ENCODE measurements at regions not wholly inside any gene's neighbourhood (a gene's known extent, or its start where the extent isn't known, plus 50 kb on each side); places are given as distances from the start of the nearest gene placed in this dataset.
A peak's percentile ranks its signal among the peaks of the same experiment; 100 is the strongest.

DNA sequence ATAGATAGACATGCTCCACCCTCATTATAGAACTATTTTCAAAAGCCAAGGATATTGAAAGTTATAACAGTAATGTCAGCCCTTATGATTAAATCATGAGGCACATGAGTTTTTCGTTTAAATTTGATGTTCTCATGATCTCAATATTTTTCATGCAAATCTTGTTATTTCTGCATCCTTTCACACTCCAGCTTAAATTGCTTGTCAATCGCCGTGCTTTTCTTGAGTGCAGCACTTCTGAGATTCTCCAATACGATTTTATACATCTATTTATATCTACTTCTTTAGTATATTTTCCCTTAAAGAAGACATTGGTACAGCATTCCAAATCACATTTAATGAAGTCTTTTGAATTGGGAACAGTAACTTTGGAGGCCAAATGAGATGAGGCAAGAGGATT lies 171.2 kb upstream of the GBE1 start:
- DNase-seq: no peak

DNA sequence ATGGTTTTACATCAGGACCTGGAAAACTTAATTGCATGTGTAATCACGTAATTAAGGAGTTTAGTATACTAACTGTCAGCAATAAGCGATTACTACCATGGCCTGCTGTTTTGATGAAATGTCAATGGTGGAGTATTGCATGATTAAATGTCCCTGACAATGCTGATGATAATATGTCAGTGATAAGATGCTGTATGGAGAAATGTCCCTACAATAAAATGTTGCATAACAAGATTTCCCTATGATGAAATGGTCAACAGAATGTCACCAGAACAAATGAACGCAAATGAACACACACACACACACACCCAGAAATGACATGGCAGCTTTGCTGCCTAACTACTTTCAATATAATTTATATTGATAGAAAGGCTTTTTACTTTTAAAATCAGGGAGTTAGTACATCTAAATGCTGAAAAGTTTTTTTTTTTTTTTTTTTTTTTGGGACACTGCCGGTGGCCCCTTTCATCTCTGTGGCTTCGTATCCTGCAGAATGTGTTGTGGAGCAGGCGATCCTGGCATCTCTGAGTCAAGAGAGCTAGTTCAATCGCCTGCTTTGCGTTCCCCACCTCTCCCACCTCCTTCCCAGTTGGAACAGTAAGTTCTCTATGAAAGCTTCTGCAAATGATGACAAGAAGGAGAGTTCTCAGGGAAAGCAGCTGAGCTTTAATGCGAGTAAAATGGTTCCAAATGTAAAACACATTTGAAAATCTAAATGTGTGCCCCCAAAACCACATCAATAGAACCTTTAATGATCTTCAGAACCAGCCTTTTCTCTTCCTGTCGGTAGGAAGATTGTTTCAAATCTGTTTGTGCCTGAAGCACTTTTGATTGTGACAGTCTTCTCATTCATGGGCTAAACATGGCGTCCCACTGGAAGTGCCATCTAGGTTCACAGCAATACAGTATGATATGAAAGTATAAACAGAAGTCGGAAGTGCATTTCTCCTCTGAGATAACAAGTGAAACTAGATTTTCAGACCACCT lies 170.1 kb upstream of the GBE1 start:
- DNase-seq: no peak

DNA sequence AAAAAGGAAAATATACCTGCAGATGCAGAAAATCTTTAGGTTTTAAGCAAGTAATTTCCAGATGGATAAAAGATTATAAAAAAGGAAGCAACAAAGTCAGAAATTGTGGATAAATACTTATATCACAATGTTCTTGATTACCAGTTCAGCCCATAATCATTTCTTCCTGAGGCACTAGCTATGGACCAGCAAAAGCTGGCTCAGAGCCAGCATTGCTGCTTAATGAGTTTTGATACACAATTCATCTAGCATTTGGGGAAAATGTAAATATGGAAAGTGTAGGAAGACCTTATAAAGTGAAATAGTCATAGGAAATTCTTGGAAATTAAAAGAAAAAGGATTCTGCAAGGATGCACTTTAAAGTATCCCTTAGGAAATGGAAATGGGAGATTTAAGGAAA lies 168.3 kb upstream of the GBE1 start:
- DNase-seq: no peak

DNA sequence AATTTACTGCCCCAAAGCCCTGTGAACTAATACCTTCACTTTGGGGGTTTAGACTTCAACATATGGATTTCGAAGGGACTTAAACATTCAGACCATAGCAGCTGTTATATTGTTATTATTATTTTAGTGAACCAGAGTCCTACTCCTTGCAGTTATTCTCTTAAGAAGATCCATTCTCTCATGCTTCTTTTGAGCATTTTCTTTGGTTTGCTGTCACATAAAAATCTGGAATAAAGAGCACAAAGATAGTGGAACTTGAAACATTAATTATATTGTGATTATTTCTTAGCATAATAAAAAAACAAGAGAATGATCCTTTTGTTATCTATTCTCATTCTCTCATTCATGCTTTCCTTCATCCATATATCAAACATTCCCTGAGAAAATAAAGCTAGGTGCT lies 166.4 kb upstream of the GBE1 start:
- DNase-seq: no peak

DNA sequence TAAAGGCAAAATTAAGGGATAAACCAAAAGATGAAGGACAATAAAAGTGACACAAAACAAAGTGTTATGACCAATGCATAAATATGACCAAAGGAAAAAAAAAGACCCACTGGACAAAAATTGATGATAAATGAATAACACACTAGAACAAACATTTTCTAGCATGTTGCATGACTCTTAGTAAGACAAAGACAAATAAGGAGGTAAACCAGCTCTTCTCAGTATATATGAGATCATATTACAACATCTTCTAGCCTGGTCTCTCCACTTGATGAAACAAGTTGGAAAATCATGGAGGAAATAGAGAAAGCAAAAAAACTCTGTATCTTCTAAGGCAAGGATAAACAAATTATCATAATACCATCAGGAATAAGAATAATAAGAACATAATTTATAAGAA lies 163.9 kb upstream of the GBE1 start:
- no peak for DNase-seq

DNA sequence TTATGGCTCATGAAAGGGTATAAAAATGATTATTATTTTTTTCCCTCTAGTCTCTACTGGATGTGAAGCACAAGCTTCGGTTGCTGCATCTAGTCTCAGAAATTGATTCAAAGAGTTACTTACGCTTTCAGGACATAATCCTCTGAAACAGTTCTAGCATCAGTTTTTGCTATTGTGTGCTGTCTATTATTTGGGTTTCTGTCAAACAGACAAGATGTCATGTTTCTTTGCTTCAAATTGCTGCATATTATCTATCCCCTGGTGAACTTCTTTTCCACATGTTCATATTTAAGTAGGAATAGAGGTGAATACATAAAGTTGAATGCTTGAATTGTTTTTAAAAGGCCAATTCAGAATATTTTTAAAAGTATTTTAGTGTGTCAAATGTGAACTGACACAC lies 161.6 kb upstream of the GBE1 start:
- DNase-seq: no peak

DNA sequence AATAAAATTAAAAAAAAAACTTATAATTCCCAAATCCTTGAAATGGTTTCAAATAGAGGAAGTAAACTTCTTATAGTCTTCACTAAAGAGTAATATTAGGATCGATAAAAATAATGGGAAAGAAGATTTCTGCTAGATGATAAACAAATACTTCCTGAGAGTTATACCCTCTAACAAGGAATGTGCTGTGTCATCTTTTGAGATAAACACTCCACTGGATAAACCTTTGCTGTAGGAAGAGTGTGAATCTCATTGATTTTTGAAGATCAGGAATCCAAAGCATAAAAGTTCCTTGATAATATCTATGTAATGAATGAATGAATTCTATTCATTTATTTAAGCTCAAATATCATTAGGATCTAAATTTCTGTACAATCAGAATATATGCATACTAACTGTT lies 161.0 kb upstream of the GBE1 start:
- no peak for DNase-seq

DNA sequence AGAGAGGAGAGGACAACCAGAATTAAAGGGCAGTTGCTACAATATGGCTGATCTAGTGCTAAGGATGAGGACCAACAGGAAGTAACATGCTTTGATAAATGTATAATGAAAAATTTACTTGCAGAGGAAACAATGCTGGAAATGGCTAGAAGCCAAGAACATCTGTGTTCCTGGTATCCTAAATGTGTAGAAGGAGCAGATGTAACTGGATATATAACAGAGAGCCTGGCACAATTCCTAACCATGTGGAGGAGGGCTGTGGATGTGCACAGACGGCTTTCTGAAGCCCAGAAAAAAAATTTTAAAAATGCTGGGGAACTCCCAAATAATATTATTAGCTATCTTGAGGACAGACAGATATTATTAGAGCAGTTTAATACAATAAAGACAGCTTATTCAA lies 159.4 kb upstream of the GBE1 start:
- DNase-seq: no peak

DNA sequence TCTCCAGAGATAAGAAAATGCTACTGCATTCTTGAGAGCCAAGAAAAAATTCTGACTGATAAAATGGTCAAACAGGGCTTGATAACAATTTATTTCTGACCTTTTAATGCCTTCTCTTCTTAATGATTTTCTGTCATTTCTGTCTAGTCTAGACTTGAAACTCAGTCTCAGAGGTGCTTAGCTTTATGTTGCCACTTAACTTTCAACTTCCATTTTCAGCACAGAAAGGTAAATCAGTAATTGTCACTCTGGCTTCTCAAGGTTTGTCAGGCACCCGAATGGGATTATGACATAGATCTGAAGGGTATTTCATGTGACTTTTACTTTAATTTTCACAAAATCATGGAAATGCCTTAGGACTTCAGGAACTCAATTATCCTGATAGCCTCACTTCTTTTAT lies 155.4 kb upstream of the GBE1 start:
- DNase-seq: no peak

DNA sequence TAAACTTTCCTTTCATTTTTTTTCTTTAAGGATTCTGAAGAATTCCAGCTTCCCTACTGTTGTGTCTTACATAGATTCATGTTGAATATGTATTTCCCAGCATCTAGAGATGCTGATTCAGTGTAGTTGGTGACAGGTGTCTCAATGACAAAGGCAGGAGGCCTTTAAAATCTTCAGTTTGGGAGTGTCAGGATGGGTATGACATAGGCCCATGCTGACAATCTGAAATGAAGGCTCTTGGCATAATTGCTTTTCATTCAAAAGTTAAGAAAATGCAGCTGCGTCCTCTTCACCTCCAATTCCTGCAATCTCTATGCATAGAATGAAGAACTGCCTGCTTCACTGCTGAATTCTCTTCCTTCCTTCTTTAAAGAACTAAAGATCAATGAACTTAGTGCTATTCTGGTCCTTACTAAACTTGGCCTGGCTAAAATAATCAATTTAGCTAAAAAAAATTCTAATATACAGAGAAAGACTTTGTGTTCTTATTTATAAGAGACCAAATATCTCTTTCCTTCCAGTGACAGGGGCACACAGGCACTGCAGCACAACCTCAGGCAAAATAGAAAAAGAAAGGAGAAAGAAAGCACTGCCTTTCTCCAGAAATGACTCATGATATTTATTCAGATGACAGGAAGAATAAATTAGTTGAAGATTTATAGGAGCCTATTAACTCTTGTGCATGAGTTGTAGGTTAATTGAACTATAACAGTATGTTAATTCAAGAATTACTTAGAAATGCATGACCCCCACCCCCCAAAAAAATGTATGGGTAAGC lies 152.6 kb upstream of the GBE1 start:
- no peak for DNase-seq

DNA sequence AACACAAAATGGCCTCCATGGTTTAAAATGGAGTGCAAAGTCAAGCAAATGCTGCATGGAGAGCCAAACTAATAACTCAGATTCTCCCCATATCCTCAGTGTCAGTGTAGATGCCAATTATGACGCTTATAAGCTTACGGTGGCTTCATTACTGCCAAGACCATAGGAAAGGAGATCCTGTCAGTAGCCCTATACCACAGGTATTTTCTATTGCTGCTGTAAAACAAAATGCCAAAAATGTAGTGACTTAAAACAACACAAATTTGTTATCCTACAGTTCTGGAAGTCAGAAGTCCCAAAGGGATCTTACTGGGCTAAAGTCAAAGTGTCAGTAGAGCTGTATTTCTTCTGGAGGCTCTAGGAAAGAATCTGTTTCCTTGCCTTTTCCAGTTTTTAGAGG lies 149.8 kb upstream of the GBE1 start:
- no peak for DNase-seq

DNA sequence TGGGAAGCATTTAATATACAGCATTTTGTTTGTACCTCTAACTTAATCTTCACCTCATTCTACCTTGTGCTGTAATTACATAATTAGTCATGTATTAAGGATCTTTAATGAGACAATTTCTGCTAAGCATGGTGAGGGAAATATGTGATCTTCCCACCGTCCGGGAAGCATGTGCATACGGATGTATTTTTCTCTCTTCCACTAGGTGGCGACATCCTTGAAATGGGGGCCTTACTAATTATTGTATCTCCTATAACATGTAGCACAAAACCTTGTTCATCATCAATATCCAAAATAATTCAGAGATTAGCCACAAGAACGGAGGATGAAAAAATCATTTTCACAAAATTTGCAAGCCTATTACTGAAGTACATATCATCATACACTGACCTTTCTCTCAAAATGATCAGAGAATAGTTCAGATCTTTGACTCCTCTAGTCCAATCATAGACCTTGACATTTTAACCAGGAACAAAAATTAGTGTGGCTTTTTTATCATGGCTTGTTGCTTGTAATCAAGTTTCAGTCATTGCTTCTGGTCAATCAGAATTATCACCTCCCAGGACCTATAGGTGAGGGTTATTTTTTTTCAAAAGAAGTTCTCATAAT lies 148.9 kb upstream of the GBE1 start:
- DNase-seq: peak; percentile 8

DNA sequence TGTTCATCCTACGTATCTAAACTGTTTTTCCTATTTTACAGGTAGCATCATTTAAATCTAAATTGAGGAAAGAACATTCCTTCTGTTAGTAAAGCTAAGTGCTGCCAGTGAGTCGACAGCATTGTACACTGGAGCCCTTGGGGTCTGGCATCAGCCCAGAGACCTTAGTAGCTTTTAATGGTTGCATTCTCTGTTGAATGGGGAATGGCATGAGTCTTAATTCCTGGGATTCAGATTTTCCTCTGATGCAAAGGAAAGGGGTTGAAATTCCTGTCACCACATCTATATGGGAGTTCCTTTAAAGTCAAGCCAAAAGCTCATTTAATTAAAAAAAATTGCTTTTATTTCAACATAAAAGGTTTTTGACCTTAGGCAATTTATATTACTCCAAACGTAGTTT lies 148.4 kb upstream of the GBE1 start:
- DNase-seq: peak; percentile 52

DNA sequence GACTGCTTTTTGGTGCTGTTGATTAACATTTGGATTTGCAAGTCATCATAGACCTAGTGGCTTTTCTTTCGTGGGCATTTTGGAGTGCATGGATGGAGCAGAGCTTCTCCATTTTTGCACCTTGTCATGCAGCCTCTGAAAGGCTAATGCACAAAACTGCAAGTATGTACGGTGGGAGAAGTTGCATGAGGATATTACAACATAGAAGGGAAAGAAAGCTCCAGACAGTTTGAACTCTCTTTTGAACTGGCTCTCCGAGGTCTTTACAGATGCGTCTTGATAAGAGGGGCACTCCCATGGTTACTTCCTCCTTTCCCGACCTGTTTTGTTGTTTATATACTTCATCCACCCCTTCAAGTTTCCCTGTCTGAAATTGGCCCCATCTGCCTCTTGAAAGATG lies 147.1 kb upstream of the GBE1 start:
- DNase-seq: no peak

DNA sequence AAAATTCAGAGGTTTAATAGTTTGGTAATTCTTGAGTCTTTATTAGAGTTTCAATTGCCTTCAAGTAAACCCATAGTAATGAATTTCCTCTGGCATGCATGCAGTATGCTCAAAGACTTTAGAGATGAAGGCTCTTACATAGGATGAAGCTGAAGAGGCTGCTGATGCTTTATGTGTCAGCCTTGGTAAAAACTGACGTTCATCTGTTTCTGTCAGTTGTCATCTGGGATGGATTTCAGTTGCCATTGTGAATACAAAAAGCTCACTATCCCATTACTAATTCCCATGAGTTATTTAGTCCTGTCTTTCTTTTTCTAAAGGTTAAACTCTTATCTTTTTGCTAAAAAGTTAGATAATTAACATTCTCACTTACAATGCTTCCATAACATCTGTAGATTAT lies 136.9 kb upstream of the GBE1 start:
- DNase-seq: no peak

DNA sequence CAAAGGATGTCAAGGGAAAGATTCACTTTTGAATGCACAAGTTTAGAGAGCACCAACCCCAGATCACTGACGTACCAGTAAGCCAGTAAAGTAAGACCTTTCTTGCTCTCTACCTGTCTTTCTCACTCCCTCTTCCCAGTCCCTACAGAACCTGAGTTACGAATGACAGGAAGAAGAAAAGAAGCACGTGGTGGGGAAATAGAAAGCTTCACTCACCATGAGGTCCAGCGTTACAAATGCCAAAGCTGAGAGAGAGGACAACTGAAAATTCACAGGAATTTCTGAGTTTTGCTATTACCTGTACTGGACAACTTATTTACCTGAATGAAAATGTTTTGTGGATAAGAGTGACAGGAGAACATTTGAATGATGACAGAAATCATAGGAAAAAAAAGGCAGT lies 133.2 kb upstream of the GBE1 start:
- DNase-seq: no peak

DNA sequence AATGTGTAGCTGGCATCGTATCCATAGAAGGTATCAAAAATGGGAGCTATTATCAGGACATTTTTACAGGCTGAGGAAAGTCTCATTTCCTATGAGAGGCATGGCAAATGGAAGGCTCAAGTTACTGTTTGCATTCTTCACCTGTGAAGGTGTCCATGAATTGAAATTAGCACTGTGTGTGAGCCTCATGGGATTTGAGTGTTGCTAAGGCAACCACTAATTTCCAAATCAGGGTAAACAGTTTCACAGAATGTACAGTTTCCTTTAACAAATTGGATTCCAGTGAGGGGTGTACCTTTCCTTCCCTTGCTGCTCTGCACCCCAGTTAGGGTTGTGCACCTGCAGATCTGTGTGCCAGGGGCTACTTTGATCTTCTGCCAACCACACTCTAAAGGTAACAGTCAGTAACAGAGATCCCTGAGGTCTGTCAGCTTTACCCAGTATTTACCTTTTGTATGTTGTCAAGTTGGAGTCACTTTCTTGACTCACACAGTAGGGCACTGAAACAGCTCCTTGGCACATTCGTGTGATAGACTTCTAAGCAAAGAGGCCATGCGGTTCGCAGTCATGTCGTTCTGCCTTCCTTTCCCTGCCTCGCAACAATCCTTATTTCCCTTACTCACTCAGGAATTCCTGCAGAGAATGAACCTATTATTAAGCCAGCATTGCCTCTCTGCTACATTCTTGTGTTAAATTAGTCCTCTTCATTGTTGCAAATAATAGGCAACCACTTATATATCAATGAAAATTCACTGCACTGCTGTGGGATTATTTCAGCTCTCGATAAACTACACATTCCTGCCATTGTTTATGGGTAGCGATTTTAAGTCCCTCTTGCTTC lies 129.8 kb upstream of the GBE1 start:
- DNase-seq: no peak

DNA sequence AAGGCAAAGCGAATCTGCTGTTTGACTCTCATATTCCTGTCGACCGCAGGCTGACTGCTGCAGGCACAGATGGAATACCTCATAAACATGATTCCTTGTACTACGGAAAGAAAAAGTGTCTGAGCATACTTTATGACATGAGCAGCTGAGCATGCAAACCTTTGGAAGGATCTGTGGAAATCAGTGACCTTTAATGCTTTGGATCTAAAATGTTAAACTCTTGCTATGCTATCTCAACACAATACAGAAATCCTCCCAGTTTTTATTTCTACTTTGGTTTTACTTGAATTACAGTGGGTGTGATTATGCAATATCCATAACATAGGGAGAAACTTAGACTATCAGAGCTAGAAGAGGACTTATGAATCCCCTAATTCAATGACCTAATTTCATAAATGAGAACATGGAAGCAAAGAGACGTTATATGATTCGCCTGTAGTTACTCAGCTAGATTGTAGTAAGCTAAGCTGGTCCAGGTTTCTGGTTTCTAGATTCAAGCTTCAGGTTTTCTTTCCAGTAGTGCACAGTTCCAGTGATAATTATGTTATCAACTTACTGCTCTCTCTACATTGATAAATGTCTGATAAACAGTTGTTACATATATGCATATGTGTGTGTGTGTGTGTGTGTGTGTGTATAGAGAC lies 127.6 kb upstream of the GBE1 start:
- DNase-seq: no peak

DNA sequence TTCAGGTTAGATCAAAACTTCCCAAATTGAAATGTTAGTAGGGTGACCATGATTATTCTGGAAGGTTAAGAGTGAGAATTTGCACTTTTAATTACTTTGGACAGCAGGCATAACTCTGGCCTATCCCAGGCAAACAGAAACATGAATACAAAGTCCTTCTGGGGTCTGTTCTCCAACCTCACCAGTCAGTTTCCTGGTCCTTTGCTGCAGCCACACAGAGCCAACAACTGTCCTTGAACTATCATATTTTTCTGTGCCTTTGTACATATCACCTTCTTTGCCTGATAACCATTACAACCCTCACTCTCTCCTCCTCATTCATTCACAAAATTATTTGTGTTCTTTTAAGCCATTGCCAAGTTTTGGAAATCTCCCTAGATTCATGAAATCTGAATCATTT lies 126.0 kb upstream of the GBE1 start:
- DNase-seq: no peak

DNA sequence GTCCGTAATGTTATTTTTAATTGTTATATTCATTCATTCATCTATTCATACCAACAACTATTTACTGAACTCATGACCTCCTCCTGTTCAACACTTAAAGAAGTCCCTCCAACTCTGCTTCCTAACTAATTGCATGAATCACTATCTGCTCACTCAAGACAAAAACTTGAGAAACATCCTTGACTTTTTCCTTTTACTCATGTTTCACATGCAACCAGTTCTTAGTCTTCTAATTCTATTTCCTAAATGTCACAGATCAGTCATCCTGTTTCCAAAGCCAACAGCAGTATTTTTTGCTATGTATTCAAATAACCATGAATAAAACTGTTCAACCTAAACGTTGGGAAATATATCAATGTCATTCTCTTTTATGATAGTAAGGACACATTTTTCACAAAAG lies 124.6 kb upstream of the GBE1 start:
- DNase-seq: no peak

DNA sequence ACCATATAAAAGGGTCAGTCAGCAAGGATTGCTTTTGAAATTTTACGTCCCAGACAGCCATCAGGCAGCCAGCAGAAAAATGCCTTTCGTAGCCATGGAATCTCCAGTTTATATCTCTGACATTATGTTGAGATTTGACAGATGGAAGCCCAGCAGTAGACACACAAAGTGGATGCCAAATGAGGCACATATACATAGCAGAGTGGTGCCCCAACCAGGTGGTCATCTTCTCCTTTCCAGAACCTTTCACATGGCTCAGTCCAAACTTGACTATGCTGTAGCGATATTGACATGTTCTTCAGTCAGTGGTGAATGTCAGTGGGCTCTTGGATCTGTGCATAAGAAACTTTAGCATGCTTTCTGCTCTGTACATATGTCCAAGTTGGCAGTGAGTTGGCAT lies 123.3 kb upstream of the GBE1 start:
- DNase-seq: no peak

DNA sequence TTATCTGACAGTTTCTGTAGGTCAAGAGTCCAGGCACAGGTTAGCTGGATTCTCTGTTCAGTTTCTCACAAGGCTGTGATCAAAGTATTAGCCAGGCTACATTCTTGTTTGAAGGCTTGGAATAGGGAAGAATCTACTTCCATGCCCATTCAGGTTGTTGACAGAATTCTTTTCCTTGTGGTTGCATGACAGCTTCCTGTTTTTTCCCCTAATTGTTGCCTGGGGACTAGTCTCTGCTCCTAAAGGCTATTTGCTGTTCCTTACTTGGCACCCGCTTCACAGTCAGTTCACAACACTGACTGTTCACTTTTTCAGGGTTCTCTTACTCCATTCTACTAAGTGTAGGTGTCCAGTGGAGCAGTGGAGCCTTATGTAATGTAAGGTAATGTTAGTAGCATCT lies 115.4 kb upstream of the GBE1 start:
- DNase-seq: no peak

All from NCI-H1048 (cell line).